Erythroblast (primary cell): ENCODE measurements at regions not wholly inside any gene's neighbourhood (a gene's known extent, or its start where the extent isn't known, plus 50 kb on each side); places are given as distances from the start of the nearest gene placed in this dataset.

Experiments used
- GATA1 ChIP-seq: IDR thresholded peaks from 2 replicates; pipeline ENCODE4 v1.6.1; 2011; ENCODE audit warnings: low read depth, mild to moderate bottlenecking, control low read depth, low read length, moderate library complexity
- POLR2A ChIP-seq: IDR thresholded peaks from 2 replicates; pipeline ENCODE4 v1.6.1; 2011; ENCODE audit warnings: mild to moderate bottlenecking, low read length

GRCh38 chr17:37847811-37848331 is 76.3 kb upstream of the TBC1D3K start:
- no peak for TF ChIP-seq POLR2A
- TF ChIP-seq GATA1 = no peak
